HepG2 (cell line): ENCODE measurements at regions not wholly inside any gene's neighbourhood (a gene's known extent, or its start where the extent isn't known, plus 50 kb on each side); places are given as distances from the start of the nearest gene placed in this dataset.

Source experiments
- ATAC-seq: fragments of 200-7000 bp; cut with Tn5 transposase; 3 replicates; pipeline ENCODE4 v1.9.1; 2020; ENCODE audit warnings: mild to moderate bottlenecking, moderate library complexity
- BruUV-seq: library from RNA; stranded (reverse); fragments of 400-500 nt; replicated peaks from 2 replicates; lab custom pipeline; 2021; lab: Mats Ljungman, UMichigan
- CTCF ChIA-PET: fragments of 300-600 bp; formaldehyde crosslinking; extraction: SDS; loops from one replicate; lab custom pipeline; 2021; ENCODE audit warnings: low total read pairs, inconsistent platforms, low intra/inter-chr PET ratio; lab: Yijun Ruan, JAX
- POLR2A ChIA-PET: fragments of 350-600 bp; sonication (Branson Sonifier 250); formaldehyde crosslinking; loops from one replicate; lab custom pipeline; 2020; ENCODE audit warnings: antibody characterized with exemption, inconsistent platforms; lab: Yijun Ruan, JAX
- DNase-seq: peaks from one replicate; pipeline ENCODE4 v3.0.0-alpha.2; 2015; ENCODE audit warnings: low spot score
- FAIRE-seq: peaks from 3 replicates; lab custom pipeline; 2011; peaks lifted over from hg19 to GRCh38; lab: Jason Lieb, UNC
- H2AFZ ChIP-seq: one replicate; pipeline ENCODE4 v1.6.1; 2011; ENCODE audit warnings: low read length, inconsistent platforms
- H3K27ac ChIP-seq: fragments of 300-600 bp; 3 replicates; pipeline ENCODE4 v1.8.0; 2011; ENCODE audit warnings: mixed run types, mild to moderate bottlenecking, mixed read lengths, low read length, inconsistent platforms; ENCODE audit not compliant: insufficient read depth; ENCODE audit errors: extremely low read length
- H3K27me3 ChIP-seq, 2 experiments: fragments of 200-600 bp in 1 of 2; 2 replicates in 1 of 2; 3 replicates in 1 of 2; pipeline versions ENCODE4 v1.6.0 to v1.8.0; 2011; ENCODE audit warnings: low read length in 2 of 2, mild to moderate bottlenecking in 2 of 2, moderate library complexity in 2 of 2, inconsistent platforms in 1 of 2; ENCODE audit not compliant: insufficient read depth in 2 of 2, control insufficient read depth in 1 of 2
- H3K36me3 ChIP-seq, 2 experiments: fragments of 200-600 bp in 1 of 2; replicated peaks in 1 of 2; 2 replicates in 1 of 2; 3 replicates in 1 of 2; pipeline versions ENCODE4 v1.5.1 to v1.8.0; 2011; ENCODE audit warnings: low read length in 2 of 2, inconsistent platforms in 1 of 2; ENCODE audit not compliant: insufficient read depth in 2 of 2, control insufficient read depth in 1 of 2
- H3K4me1 ChIP-seq: 2 replicates; pipeline ENCODE4 v1.5.1; 2012; ENCODE audit warnings: low read length, inconsistent platforms; ENCODE audit not compliant: insufficient read depth
- H3K4me2 ChIP-seq: 2 replicates; pipeline ENCODE4 v1.6.0; 2011; ENCODE audit warnings: low read depth, low read length, inconsistent platforms
- H3K4me3 ChIP-seq, 3 experiments: fragments of 200-600 bp in 1 of 3; sonication (generic), shearing (Covaris generic) in 1 of 3; replicated peaks in 1 of 3; 2 replicates each; pipeline ENCODE4 v1.5.1; 2011 to 2016; ENCODE audit warnings: low read length in 3 of 3, inconsistent platforms in 2 of 3, low read depth in 2 of 3, mild to moderate bottlenecking in 2 of 3, control low read depth in 1 of 3, mixed read lengths in 1 of 3; ENCODE audit not compliant: insufficient read depth in 1 of 3
- H3K79me2 ChIP-seq: one replicate; pipeline ENCODE4 v1.6.1; 2011; ENCODE audit warnings: low read length, inconsistent platforms; ENCODE audit not compliant: insufficient read depth
- H3K9ac ChIP-seq: 2 replicates; pipeline ENCODE4 v1.6.0; 2011; ENCODE audit warnings: mild to moderate bottlenecking, low read depth, low read length, inconsistent platforms; ENCODE audit not compliant: insufficient read depth
- H3K9me3 ChIP-seq: 2 replicates; pipeline ENCODE4 v1.5.1; 2012; ENCODE audit warnings: mild to moderate bottlenecking, low read length
- H4K20me1 ChIP-seq: 2 replicates; pipeline ENCODE4 v1.6.0; 2011; ENCODE audit warnings: inconsistent platforms, mild to moderate bottlenecking, low read length, moderate library complexity; ENCODE audit not compliant: insufficient read depth
- GATAD2A ChIP-seq: IDR thresholded peaks from 2 replicates; pipeline ENCODE4 v1.6.1; 2016
- KDM1A ChIP-seq: IDR thresholded peaks from 2 replicates; pipeline ENCODE4 v1.6.1; 2016; ENCODE audit warnings: missing compliant biosample characterization
- MAF1 ChIP-seq: sonication (generic); formaldehyde crosslinking; IDR thresholded peaks from 2 replicates; pipeline ENCODE4 v1.5.0; 2020; ENCODE audit warnings: missing genetic modification reagents, borderline replicate concordance
- MNT ChIP-seq: fragments of 450-650 bp; IDR thresholded peaks from 2 replicates; pipeline ENCODE4 v1.6.1; 2016
- NBN ChIP-seq: fragments of 450-650 bp; conservative IDR thresholded peaks from 2 replicates; pipeline ENCODE4 v1.6.1; 2017
- NFATC3 ChIP-seq: sonication (generic); formaldehyde crosslinking; IDR thresholded peaks from 2 replicates; pipeline ENCODE4 v1.5.1; 2020; ENCODE audit warnings: mild to moderate bottlenecking, missing genetic modification reagents
- PHF20 ChIP-seq: sonication (generic); formaldehyde crosslinking; IDR thresholded peaks from 2 replicates; pipeline ENCODE4 v1.5.0; 2020; ENCODE audit warnings: mild to moderate bottlenecking, missing genetic modification reagents
- ZFYVE20 ChIP-seq: sonication (generic); formaldehyde crosslinking; IDR thresholded peaks from 2 replicates; pipeline ENCODE4 v1.8.0; 2023; ENCODE audit warnings: low read depth, mild to moderate bottlenecking, moderate library complexity, missing genetic modification reagents, borderline replicate concordance
- ZNF326 ChIP-seq: sonication (generic); formaldehyde crosslinking; IDR thresholded peaks from 2 replicates; pipeline ENCODE4 v1.4.0; 2020; ENCODE audit warnings: missing genetic modification reagents, borderline replicate concordance
- ZNF784 ChIP-seq: sonication (generic); formaldehyde crosslinking; IDR thresholded peaks from 2 replicates; pipeline ENCODE4 v1.5.1; 2020; ENCODE audit warnings: missing genetic modification reagents, mild to moderate bottlenecking, borderline replicate concordance
- WGBS: methylation state at CpG from one replicate; pipeline ENCODE4 v1.1.6; 2017; ENCODE audit warnings: low lambda C conversion rate; 5-methylcytosine and 5-hydroxymethylcytosine counted together
- in situ Hi-C: cut with HindIII; loops from 2 replicates; pipeline ENCODE4 v1.10.0; 2017; ENCODE audit warnings: low pct_unique_long_range_greater_than_20kb; ENCODE audit not compliant: extremely low pct_ligation_motif_present
- intact Hi-C: fragments of 100-400 bp; cut with micrococcal nuclease; formaldehyde crosslinking; loops from one replicate; pipeline ENCODE4 v1.10.0; 2022; ENCODE audit not compliant: unreplicated experiment
- TF ChIP-seq, protein P1 (sequence below): sonication (generic); formaldehyde crosslinking; IDR thresholded peaks from 2 replicates; pipeline ENCODE4 v1.5.0; 2020; ENCODE audit warnings: mild to moderate bottlenecking, low read depth, missing genetic modification reagents, borderline replicate concordance
- TF ChIP-seq, protein P2 (sequence below): sonication (generic); formaldehyde crosslinking; IDR thresholded peaks from 2 replicates; pipeline ENCODE4 v1.4.0; 2020; ENCODE audit warnings: mild to moderate bottlenecking, missing genetic modification reagents

DNA sequence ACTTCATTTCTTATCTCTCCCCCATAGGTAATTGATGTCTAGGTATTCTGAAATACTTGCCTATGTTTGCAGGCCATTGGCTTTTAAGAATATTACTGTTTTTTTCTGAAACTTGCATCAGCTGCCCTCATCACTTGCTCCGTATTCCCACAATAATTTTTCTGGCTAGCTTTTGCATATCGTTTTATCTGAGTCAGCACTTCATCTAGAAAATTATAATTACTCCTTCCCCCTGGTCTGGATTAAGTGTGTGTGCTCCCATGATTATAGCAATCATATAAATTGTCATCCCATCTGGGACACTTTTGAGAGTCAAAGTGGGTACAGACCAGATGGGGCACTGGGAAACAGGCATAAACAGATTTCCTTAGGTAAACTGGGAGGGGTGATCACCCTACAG, 583.2 kb upstream of the B3GALT2 start (continued):
- no peak for TF ChIP-seq MAF1 (CRISPR knock-in tag)
- TF ChIP-seq GATAD2A (CRISPR knock-in tag), result no peak
- TF ChIP-seq PHF20 (CRISPR knock-in tag), result no peak
- TF ChIP-seq, protein P1, sequence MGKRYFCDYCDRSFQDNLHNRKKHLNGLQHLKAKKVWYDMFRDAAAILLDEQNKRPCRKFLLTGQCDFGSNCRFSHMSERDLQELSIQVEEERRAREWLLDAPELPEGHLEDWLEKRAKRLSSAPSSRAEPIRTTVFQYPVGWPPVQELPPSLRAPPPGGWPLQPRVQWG (CRISPR knock-in tag), result no peak
- TF ChIP-seq MNT, result no peak
- no peak for TF ChIP-seq ZNF784 (CRISPR knock-in tag)
- TF ChIP-seq NBN, result no peak

DNA sequence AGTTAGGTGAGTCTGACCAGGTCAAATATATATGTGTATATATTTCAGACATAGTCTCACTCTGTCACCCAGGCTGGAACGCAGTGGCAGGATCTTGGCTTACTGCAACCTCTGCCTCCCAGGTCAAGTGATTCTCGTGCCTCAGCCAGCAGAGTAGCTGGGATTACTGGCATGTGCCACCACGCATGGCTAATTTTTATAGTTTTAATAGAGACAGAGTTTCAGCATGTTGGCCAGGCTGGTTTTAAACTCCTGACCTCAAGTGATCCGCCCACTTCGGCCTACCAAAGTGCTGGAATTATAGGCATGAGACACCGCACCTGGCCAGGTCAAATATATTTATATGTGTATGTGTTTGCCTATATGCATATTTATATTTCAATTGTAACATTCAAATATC, 581.5 kb upstream of the B3GALT2 start:
- no peaks in the 10 kb centered on the region for H3K79me2 ChIP-seq
- 30% methylated on average over 6 of the region's 6 CpGs for WGBS

More for the DNA sequence above, 581.5 kb upstream of the B3GALT2 start:
- Histone ChIP-seq H4K20me1 (no peaks in the 10 kb centered on the region), H3K27ac (no peak overlapping the region), H3K9me3 (no peaks in the 10 kb centered on the region), H3K4me3 (no peak overlapping the region), H3K27me3 (no peaks in the 10 kb centered on the region), H3K36me3 (no peaks in the 10 kb centered on the region), H3K4me2 (no peak overlapping the region), H3K4me1 (no peaks in the 10 kb centered on the region), H3K9ac (no peak overlapping the region), H2AFZ (no peak overlapping the region)
- ChIA-PET CTCF (no interaction called here), POLR2A (no interaction called here)
- no peak for TF ChIP-seq ZFYVE20
- TF ChIP-seq KDM1A (CRISPR knock-in tag), result no peak
- TF ChIP-seq NFATC3 (CRISPR knock-in tag), result no peak
- no peak for TF ChIP-seq ZNF326 (CRISPR knock-in tag)
- TF ChIP-seq, protein P2, sequence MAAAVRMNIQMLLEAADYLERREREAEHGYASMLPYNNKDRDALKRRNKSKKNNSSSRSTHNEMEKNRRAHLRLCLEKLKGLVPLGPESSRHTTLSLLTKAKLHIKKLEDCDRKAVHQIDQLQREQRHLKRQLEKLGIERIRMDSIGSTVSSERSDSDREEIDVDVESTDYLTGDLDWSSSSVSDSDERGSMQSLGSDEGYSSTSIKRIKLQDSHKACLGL (CRISPR knock-in tag), result no peak
- intact Hi-C loops, result no loop called here
- in situ Hi-C loops, result no loop called here
- BruUV-seq, result no TSS peak
- no peak for FAIRE-seq
- no peak for DNase-seq
- ATAC-seq, result no peak
